GM19239 (cell line): ENCODE measurements at regions not wholly inside any gene's neighbourhood (a gene's known extent, or its start where the extent isn't known, plus 50 kb on each side); places are given as distances from the start of the nearest gene placed in this dataset.

Experiments
- DNase-seq: peaks from one replicate; pipeline ENCODE4 v3.0.0; 2011; ENCODE audit warnings: low spot score; ENCODE audit not compliant: insufficient read length
- FAIRE-seq: peaks from 2 replicates; lab custom pipeline; 2011; peaks lifted over from hg19 to GRCh38; lab: Jason Lieb, UNC

DNA sequence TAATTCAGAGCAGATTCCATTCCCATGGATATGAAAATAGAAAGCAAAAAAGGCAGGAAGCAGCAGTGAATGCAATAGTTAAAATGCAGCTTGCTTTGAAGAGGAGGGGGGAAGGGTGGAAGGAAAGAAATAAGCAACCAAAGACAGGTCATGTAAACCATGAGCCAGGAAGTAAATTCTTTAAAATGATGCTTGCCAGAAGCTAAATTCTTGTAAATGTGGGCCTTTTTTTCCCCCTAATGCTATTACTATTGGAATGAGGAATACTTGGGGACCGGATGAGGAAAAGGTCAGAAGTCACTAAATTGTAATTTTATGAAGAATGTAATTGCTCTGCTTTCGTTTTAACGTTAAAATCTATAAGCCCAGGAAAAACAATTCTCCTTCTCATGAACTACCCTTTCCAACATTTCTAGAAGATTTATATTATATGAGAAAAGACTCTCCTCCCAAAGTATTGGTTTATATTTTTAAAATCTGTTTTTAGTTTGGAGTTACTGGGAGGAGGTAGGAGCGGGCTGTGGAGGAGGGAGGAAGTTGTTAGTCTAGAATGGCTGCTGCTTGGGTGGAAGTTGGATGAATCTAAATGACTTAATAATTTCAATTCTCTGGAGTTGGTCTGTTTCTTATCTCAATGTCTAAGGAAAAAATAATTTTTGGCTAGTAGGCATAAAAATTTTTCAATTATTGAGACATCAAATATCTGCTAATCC, 77.6 kb upstream of the PCDH18 start:
- no peak for FAIRE-seq
- DNase-seq, result no peak

- no peak for FAIRE-seq
- no peak for DNase-seq
Observed at GRCh38 chr4:137608085-137608484, 75.8 kb upstream of the PCDH18 start.

- FAIRE-seq, result no peak
- no peak for DNase-seq
Observed at GRCh38 chr4:137602436-137602835, 70.1 kb upstream of the PCDH18 start.

- FAIRE-seq, result no peak
- DNase-seq, result no peak
Observed at GRCh38 chr4:137601934-137602333, 69.6 kb upstream of the PCDH18 start.

GRCh38 chr4:137599734-137600133, 67.4 kb upstream of the PCDH18 start:
- FAIRE-seq (no peak), DNase-seq (no peak)

GRCh38 chr4:137597752-137598430, 65.6 kb upstream of the PCDH18 start:
- no peak for FAIRE-seq
- no peak for DNase-seq

DNA sequence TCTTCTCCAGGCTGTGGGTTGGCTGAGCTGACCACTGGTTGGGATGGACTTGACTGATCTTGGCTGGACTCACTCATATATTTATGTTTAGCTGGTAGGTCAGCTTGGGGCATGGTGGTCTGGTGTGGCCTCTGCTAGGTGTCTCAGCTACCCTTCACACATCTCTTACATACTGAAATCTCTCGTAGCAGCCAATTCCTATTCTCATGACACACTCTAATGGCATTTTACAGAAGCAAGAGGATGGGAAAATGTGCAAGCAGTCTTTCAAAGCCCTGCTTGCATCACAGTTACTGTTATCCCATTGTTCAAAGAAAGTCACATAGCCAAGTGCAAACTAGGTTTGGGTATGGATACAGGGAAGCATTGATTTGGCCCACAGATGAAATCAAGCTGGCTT, 55.5 kb upstream of the PCDH18 start:
- FAIRE-seq, result no peak
- no peak for DNase-seq

DNA sequence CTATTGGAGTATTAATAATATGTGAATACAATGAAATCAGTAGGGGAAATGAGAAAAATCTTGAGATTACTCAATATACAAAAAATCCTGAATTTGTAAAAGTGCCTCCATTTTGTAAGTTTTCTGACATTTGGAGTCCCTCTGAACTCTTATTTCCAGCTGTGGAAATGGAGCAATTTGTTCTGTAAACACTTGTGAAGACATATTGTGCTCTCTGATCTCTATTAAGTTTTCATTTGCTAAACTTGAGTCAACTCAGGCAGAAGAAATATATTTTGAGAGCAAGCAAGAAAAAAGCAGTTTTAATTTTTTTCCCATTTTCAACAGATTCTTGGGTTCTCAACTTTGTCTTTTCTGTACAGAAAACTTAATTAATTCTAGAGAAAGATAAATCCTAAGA, 51.4 kb upstream of the PCDH18 start:
- DNase-seq (no peak), FAIRE-seq (no peak)
